HG02571 (cell line): ENCODE measurements at regions not wholly inside any gene's neighbourhood (a gene's known extent, or its start where the extent isn't known, plus 50 kb on each side); places are given as distances from the start of the nearest gene placed in this dataset.

ENCODE experiments used
- ATAC-seq: cut with Tn5 transposase; IDR thresholded peaks from one replicate; pipeline ENCODE4 v1.9.1; 2021; ENCODE audit warnings: mild to moderate bottlenecking, moderate library complexity; ENCODE audit not compliant: unreplicated experiment

DNA sequence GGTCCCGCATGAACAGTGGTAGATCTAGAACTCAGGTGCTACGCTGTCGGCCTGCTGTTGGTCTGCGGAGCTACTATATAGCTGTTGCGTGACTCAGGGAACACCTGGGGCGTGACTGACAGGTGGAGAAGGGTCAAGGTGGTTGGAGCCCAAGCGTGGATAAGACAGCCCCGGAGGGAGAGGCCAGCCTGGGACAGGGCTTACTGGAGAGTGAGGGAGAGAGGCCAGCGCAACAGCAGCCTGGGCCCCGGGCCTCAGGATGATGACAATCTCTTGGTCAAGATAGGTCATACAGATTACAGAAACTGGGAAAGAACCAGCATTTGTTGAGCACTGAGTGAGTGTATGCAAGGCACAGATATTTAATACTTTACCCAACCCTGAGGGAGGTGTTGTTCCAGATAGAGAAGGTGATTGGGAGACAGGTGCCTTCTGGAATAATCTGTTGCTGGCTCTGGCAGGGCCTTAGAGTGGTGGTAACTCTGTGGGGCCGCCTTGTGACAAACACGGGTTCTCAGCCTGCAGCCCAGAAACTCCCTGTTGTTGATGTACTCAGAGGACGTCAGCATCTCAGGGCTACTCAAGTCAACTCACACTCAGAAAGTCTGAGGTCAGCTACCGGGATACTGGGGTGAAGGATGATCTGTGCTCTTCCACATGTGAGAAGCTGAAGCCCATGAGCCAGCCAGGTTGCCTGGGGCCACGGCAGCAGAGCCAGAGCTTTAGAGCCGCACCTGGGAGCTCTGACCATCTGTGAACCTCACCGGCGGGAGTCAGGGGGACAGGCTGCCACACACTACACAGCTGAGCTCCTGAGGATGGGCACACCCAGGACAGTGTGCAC lies 265.4 kb upstream of the HES1 start:
- ATAC-seq: no peak

DNA sequence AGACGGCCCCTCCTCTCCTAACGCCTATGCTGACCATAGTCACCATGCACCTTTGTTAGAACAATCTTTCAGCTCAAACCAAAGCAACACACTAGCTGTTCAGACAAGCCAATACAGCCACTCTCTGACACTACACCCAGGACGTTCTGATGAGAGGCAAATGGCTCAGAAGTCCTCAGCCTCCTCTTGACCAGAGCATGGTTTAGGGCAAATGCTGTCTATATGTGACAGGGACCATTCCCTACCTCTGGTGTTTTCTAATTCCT lies 264.8 kb upstream of the HES1 start:
- no peak for ATAC-seq

DNA sequence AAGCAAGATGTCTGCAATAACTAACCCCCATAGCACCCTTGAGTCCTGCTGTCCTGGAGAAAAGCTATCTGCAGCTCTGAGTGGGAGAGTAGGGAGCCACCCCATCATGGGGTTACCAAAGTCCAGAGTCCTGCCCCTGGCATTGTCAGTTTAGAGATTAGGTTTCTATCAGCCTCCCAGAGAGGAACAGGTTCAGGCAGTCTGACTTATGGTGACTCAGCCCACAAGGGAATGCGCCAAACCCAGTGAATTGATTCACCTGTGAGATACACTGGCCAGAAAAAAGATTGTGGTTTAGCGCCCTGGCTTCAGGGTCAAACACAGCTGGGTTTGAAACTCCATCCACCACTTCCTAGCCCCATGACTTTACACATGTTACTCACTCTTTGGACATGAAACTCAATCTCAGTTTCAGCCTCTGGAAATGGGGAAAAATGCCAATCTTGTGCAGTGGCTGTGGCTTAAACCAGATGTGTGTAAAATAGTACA lies 263.6 kb upstream of the HES1 start:
- no peak for ATAC-seq

DNA sequence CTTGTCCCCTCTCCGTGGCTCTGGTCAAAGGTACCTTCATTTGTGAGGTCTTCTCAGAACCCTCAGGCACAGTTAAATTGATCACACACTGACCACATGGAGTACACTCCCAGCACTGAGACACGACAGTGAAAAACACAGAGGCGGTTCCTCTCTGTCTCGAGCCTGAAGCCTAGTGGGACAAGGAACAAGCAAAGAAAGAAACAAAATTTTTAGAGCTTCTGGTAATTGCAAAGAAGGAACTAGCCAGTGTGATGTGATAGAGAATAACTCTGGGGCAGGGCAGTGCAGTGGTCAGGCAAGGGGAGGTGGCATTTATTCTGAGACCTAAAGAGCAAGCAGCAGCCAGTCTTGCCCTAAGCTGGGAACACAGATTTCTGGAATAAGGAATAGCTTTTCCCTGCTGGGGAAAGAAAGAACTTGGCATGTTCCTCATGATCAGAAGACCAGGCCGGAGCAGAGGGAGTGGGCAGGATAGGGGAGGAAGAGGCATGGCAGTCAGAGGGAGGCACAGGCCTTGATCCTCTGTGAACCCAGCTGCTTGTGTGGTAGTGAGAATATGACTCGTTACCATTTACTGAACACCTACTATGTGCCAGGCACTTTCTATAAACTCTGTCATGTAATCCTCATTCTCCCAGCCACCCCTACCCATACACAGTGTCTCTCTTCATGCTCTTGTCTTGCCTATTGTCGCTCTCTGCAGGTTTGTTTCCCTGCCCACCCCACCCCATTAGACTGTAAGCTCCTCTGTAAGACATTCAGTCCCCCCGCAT lies 262.3 kb upstream of the HES1 start:
- no peak for ATAC-seq

DNA sequence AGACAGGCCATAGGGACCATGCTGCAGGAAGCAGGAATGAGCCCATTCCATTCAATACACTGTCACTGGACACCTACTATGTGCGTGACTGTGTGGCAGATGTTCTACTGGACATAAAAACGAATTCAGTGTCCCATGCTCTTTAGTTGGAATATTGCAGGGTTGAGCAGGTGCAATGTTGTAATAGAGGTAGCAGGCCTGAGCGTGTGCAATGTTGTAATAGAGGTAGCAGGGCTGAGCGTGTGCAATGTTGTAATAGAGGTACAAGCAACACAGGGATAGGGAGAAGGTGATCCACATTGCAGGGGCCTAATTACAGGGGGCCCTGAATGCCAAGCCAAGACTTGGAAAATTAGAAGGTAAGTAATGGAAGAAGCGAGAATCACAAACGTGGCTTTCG lies 261.4 kb upstream of the HES1 start:
- ATAC-seq: no peak

DNA sequence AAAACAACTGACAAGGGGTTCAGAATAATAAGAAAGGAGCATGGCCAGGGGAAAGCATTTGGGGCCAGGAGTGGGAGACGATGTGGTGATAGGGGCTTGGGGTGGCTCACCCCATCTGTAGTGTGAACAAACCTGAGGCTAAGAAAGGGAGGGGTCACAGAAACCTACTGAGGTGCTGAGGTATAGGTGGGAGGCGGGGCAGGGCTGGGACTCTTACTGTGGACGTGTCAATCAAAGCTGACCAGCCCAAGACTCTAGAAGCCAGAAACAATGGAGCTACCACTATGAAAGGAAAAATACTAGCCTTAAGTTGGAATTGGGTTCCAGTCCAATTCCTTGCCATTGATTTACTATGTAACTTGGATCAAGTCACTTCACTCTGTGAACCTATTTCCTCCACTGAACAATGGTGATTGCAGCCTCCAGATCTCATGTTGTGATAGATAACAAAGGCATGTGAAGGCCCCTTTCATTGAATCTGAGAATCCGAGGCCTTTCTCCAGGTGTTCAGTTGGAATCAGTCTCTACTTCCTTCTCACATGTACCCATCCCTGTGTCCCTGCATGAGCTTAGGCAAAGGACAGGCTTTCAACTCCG lies 260.9 kb upstream of the HES1 start:
- ATAC-seq: no peak

- no peak for ATAC-seq
Observed at GRCh38 chr3:193875601-193876321, 260.2 kb upstream of the HES1 start.

GRCh38 chr3:193879099-193879863 lies 256.7 kb upstream of the HES1 start:
- ATAC-seq: no peak

GRCh38 chr3:193879864-193880242 lies 256.1 kb upstream of the HES1 start:
- no peak for ATAC-seq

DNA sequence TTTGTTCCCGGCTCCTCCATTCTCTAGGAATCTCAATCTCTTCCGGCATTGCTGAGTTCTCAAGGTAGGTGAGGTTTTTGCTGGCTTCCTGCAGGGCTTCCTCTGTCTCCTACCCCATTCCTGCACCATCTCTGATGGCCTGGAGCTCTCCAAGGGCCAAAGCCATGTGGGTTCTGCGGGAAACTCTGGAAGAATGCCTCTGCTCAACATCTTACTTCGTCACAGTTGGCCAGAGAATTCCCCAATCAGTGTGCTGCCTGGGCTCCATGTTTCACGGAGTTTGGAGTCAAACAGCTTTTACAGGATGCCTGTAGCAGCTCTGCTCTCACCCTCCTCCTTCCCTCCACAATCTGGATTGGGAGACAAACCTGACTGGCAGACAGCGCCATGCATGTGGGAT lies 253.9 kb upstream of the HES1 start:
- ATAC-seq: no peak

GRCh38 chr3:193883551-193883950 lies 252.4 kb upstream of the HES1 start:
- ATAC-seq: no peak

- no peak for ATAC-seq
Observed at GRCh38 chr3:193884027-193884426, 251.9 kb upstream of the HES1 start.

GRCh38 chr3:193884652-193885051 lies 251.3 kb upstream of the HES1 start:
- no peak for ATAC-seq

GRCh38 chr3:193885832-193886231 lies 250.1 kb upstream of the HES1 start:
- no peak for ATAC-seq

GRCh38 chr3:193890016-193890897 lies 245.7 kb upstream of the HES1 start:
- no peak for ATAC-seq

- no peak for ATAC-seq
Observed at GRCh38 chr3:193894121-193894863, 241.7 kb upstream of the HES1 start.

DNA sequence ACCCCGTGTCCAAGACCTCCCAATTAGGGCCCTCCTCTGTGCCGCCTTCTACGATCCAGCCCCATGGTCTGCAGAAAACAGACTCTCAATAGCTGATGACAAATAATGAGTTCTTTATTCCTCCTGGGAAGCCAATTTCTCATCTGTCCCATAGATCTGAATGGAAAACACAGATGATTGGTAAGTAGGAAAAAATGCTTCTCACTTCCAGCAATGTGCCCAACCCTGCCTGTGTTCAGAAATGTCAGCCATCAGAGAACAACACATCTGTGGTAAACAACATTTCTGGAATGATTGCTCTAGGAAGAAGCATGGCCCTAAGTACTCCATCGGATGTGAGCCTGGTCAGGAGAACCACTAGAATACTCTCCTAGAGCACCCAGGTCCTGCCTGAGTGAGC lies 240.5 kb upstream of the HES1 start:
- no peak for ATAC-seq

DNA sequence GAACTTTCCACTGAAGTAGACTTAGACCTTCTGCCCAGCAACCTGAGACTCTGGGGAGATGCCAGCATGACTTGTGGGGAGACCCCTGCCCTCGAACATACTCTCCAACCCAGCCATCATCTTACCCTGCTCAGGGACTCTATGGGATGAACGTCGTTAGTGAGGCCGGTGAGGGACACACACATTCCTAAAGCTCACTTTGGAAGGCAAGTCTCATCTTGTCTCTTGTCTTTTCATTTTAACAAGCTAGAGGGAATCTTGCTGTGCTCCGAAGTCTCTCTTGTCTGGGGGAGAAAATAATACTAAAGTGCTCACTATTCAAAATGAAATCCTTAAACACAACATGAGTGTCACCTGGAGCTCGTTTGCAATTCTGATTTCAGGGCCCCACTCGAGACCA lies 239.5 kb upstream of the HES1 start:
- ATAC-seq: no peak

- no peak for ATAC-seq
Observed at GRCh38 chr3:193897288-193897687, 238.7 kb upstream of the HES1 start.
